Loucy (cell line): ENCODE measurements at regions not wholly inside any gene's neighbourhood (a gene's known extent, or its start where the extent isn't known, plus 50 kb on each side); places are given as distances from the start of the nearest gene placed in this dataset.

ENCODE experiments used
- H2AFZ ChIP-seq: fragments of 200-600 bp; sonication (generic); 2 replicates; pipeline ENCODE4 v1.6.0; 2016; ENCODE audit warnings: antibody characterized with exemption, mild to moderate bottlenecking, low read length, moderate library complexity
- H3F3A ChIP-seq: fragments of 200-600 bp; 2 replicates; pipeline ENCODE4 v1.6.0; 2016; ENCODE audit warnings: antibody characterized with exemption, low read depth, mild to moderate bottlenecking
- H3K27me3 ChIP-seq: fragments of 200-600 bp; sonication (generic); 2 replicates; pipeline ENCODE4 v1.6.1; 2014; ENCODE audit warnings: low read length, mild to moderate bottlenecking; ENCODE audit not compliant: insufficient read depth, poor library complexity, severe bottlenecking
- H3K36me3 ChIP-seq: fragments of 200-600 bp; sonication (generic); 2 replicates; pipeline ENCODE4 v1.6.1; 2016; ENCODE audit warnings: low read length; ENCODE audit not compliant: insufficient read depth
- H3K4me1 ChIP-seq: fragments of 200-600 bp; sonication (generic); 2 replicates; pipeline ENCODE4 v1.5.1; 2014; ENCODE audit warnings: low read length, mild to moderate bottlenecking; ENCODE audit not compliant: insufficient read depth, poor library complexity, severe bottlenecking
- H3K4me2 ChIP-seq: fragments of 200-600 bp; sonication (generic); 2 replicates; pipeline ENCODE4 v1.6.0; 2014; ENCODE audit warnings: antibody characterized with exemption, low read length, low read depth, mild to moderate bottlenecking; ENCODE audit not compliant: poor library complexity, severe bottlenecking
- H3K4me3 ChIP-seq: fragments of 200-600 bp; sonication (generic); 2 replicates; pipeline ENCODE4 v1.5.1; 2014; ENCODE audit warnings: low read length, mild to moderate bottlenecking, mixed read lengths; ENCODE audit not compliant: poor library complexity, severe bottlenecking
- H3K79me2 ChIP-seq: fragments of 200-600 bp; sonication (generic); 2 replicates; pipeline ENCODE4 v1.6.1; 2014; ENCODE audit warnings: low read length; ENCODE audit not compliant: insufficient read depth
- H3K9ac ChIP-seq: fragments of 200-600 bp; sonication (generic); 2 replicates; pipeline ENCODE4 v1.6.0; 2014; ENCODE audit warnings: mild to moderate bottlenecking, low read depth, low read length, moderate library complexity; ENCODE audit not compliant: poor library complexity, severe bottlenecking
- H3K9me2 ChIP-seq: fragments of 200-600 bp; sonication (generic); replicated peaks from 2 replicates; pipeline ENCODE4 v1.6.1; 2016; ENCODE audit warnings: low read depth, low read length, mixed read lengths
- H3K9me3 ChIP-seq: fragments of 200-600 bp; sonication (generic); 2 replicates; pipeline ENCODE4 v1.6.1; 2014; ENCODE audit warnings: mild to moderate bottlenecking, antibody characterized with exemption, low read length, low read depth; ENCODE audit not compliant: insufficient read depth
- H4K20me1 ChIP-seq: fragments of 200-600 bp; sonication (generic); 2 replicates; pipeline ENCODE4 v1.6.0; 2014; ENCODE audit warnings: antibody characterized with exemption, low read length, mild to moderate bottlenecking; ENCODE audit not compliant: insufficient read depth, poor library complexity, severe bottlenecking
- CTCF ChIP-seq: fragments of 200-600 bp; sonication (generic); conservative IDR thresholded peaks from 2 replicates; pipeline ENCODE4 v1.5.1; 2014; ENCODE audit warnings: mild to moderate bottlenecking, antibody characterized with exemption, low read length
- EZH2phosphoT487 ChIP-seq: fragments of 200-600 bp; IDR thresholded peaks from 2 replicates; pipeline ENCODE4 v1.6.1; 2018; ENCODE audit warnings: antibody characterized with exemption, mild to moderate bottlenecking, moderate library complexity, borderline replicate concordance

- no peaks in the 10 kb centered on the region for H3K36me3 ChIP-seq
- H3F3A ChIP-seq, result no peaks in the 10 kb centered on the region
- no peak overlapping the region for H3K4me2 ChIP-seq
- no peak overlapping the region for H2AFZ ChIP-seq
- no peaks in the 10 kb centered on the region for H4K20me1 ChIP-seq
- TF ChIP-seq EZH2phosphoT487 (no peak), CTCF (no peak)
- no peaks in the 10 kb centered on the region for H3K27me3 ChIP-seq
- H3K79me2 ChIP-seq, result no peaks in the 10 kb centered on the region
- no peaks in the 10 kb centered on the region for H3K4me1 ChIP-seq
- no peak overlapping the region for H3K4me3 ChIP-seq
- H3K9me3 ChIP-seq, result no peaks in the 10 kb centered on the region
- H3K9ac ChIP-seq, result no peak overlapping the region
- H3K9me2 ChIP-seq, result no peaks in the 10 kb centered on the region
These were observed 497.1 kb upstream of the GJE1 start for GRCh38 chr6:141635621-141636020.

GRCh38 chr6:141634269-141634668 lies 498.5 kb upstream of the GJE1 start:
- H3K9me3 ChIP-seq, result no peaks in the 10 kb centered on the region
- H4K20me1 ChIP-seq, result no peaks in the 10 kb centered on the region
- no peak overlapping the region for H3K4me2 ChIP-seq
- TF ChIP-seq EZH2phosphoT487, result no peak
- TF ChIP-seq CTCF, result no peak
- H3K4me1 ChIP-seq, result no peaks in the 10 kb centered on the region
- H3K36me3 ChIP-seq, result no peaks in the 10 kb centered on the region
- no peaks in the 10 kb centered on the region for H3K79me2 ChIP-seq
- no peak overlapping the region for H3K4me3 ChIP-seq
- H3K9ac ChIP-seq, result no peak overlapping the region
- H2AFZ ChIP-seq, result no peak overlapping the region
- no peaks in the 10 kb centered on the region for H3F3A ChIP-seq
- no peaks in the 10 kb centered on the region for H3K9me2 ChIP-seq
- no peaks in the 10 kb centered on the region for H3K27me3 ChIP-seq

GRCh38 chr6:141624301-141624700 lies 508.4 kb upstream of the GJE1 start:
- Histone ChIP-seq H4K20me1 (no peaks in the 10 kb centered on the region), H3K4me1 (no peaks in the 10 kb centered on the region), H3K4me2 (no peak overlapping the region), H3K4me3 (no peak overlapping the region), H3F3A (no peaks in the 10 kb centered on the region), H3K9me2 (no peaks in the 10 kb centered on the region), H3K79me2 (no peaks in the 10 kb centered on the region), H3K27me3 (no peaks in the 10 kb centered on the region), H3K36me3 (no peaks in the 10 kb centered on the region), H3K9ac (no peak overlapping the region), H3K9me3 (no peaks in the 10 kb centered on the region), H2AFZ (no peak overlapping the region)
- no peak for TF ChIP-seq CTCF
- no peak for TF ChIP-seq EZH2phosphoT487
